Keratinocyte (primary cell): ENCODE measurements at regions not wholly inside any gene's neighbourhood (a gene's known extent, or its start where the extent isn't known, plus 50 kb on each side); places are given as distances from the start of the nearest gene placed in this dataset.

Source experiments
- DNase-seq: peaks from one replicate; pipeline ENCODE4 v3.0.0-alpha.2; 2011; ENCODE audit warnings: low read depth, missing footprints, low spot score
- FAIRE-seq: peaks from 2 replicates; lab custom pipeline; 2011; peaks lifted over from hg19 to GRCh38; lab: Jason Lieb, UNC
- H2AFZ ChIP-seq: 2 replicates; pipeline ENCODE4 v1.6.0; 2012; ENCODE audit warnings: low read length, control low read depth, inconsistent platforms; ENCODE audit not compliant: control insufficient read depth
- H3K27ac ChIP-seq: 2 replicates; pipeline ENCODE4 v1.5.1; 2011; ENCODE audit warnings: low read length; ENCODE audit not compliant: control insufficient read depth, insufficient read depth
- H3K27me3 ChIP-seq: 3 replicates; pipeline ENCODE4 v1.6.0; 2011; ENCODE audit warnings: low read length; ENCODE audit not compliant: control insufficient read depth, insufficient read depth; ENCODE audit errors: extremely low read depth
- H3K36me3 ChIP-seq, 2 experiments: 2 replicates in 1 of 2; 3 replicates in 1 of 2; pipeline ENCODE4 v1.5.1; 2011; ENCODE audit warnings: low read length in 2 of 2, mild to moderate bottlenecking in 1 of 2; ENCODE audit not compliant: control insufficient read depth in 2 of 2, insufficient read depth in 2 of 2; ENCODE audit errors: extremely low read depth in 1 of 2
- H3K4me1 ChIP-seq: 3 replicates; pipeline ENCODE4 v1.5.1; 2011; ENCODE audit warnings: low read length; ENCODE audit not compliant: control insufficient read depth, insufficient read depth; ENCODE audit errors: extremely low read depth
- H3K4me2 ChIP-seq: 3 replicates; pipeline ENCODE4 v1.6.0; 2011; ENCODE audit warnings: low read depth, low read length; ENCODE audit not compliant: control insufficient read depth, insufficient read depth; ENCODE audit errors: extremely low read depth
- H3K4me3 ChIP-seq, 3 experiments: fragments of 200-600 bp in 1 of 3; sonication (generic) in 1 of 3; 2 replicates in 2 of 3; 3 replicates in 1 of 3; pipeline ENCODE4 v1.5.1; 2011 to 2016; ENCODE audit warnings: low read length in 3 of 3, mild to moderate bottlenecking in 3 of 3, control low read depth in 2 of 3, inconsistent platforms in 1 of 3, low read depth in 1 of 3, mixed read lengths in 1 of 3, mixed run types in 1 of 3, moderate library complexity in 1 of 3; ENCODE audit not compliant: control insufficient read depth in 2 of 3, insufficient read depth in 2 of 3; ENCODE audit errors: extremely low read depth in 1 of 3
- H3K79me2 ChIP-seq: 2 replicates; pipeline ENCODE4 v1.6.0; 2012; ENCODE audit warnings: low read length; ENCODE audit not compliant: control insufficient read depth, insufficient read depth
- H3K9ac ChIP-seq: 3 replicates; pipeline ENCODE4 v1.6.0; 2011; ENCODE audit warnings: low read length; ENCODE audit not compliant: control insufficient read depth, insufficient read depth; ENCODE audit errors: extremely low read depth
- H3K9me1 ChIP-seq: 3 replicates; pipeline ENCODE4 v1.6.0; 2011; ENCODE audit warnings: low read length; ENCODE audit not compliant: control insufficient read depth, insufficient read depth; ENCODE audit errors: extremely low read depth
- H3K9me3 ChIP-seq: 2 replicates; pipeline ENCODE4 v1.5.1; 2012; ENCODE audit warnings: low read depth, low read length; ENCODE audit not compliant: control insufficient read depth
- H4K20me1 ChIP-seq: 3 replicates; pipeline ENCODE4 v1.6.0; 2011; ENCODE audit warnings: low read length; ENCODE audit not compliant: control insufficient read depth, insufficient read depth; ENCODE audit errors: extremely low read depth
- CTCF ChIP-seq, 3 experiments: IDR thresholded peaks in 1 of 3; conservative IDR thresholded peaks in 1 of 3; optimal IDR thresholded peaks in 1 of 3; 2 replicates in 2 of 3; 3 replicates in 1 of 3; pipeline versions ENCODE3 to v1.5.1; 2011; ENCODE audit warnings: low read length in 3 of 3, mild to moderate bottlenecking in 3 of 3, moderate library complexity in 2 of 3, control low read depth in 1 of 3, inconsistent platforms in 1 of 3; ENCODE audit not compliant: insufficient read depth in 2 of 3; ENCODE audit errors: extremely low read depth in 1 of 3
- EZH2 ChIP-seq: IDR thresholded peaks from one replicate; pipeline ENCODE4 v1.6.1; 2012; ENCODE audit warnings: inconsistent platforms, mild to moderate bottlenecking, low read length, moderate library complexity
- dilution Hi-C: fragments of 300-500 bp; cut with MboI; formaldehyde crosslinking; loops from one replicate; pipeline ENCODE4 v1.7.0; 2020; ENCODE audit warnings: low sequenced_read_pairs; ENCODE audit not compliant: extremely low pct_ligation_motif_present

GRCh38 chr9:100890321-100890720 is 138.2 kb upstream of the PLPPR1 start:
- dilution Hi-C loops: no loop called here

GRCh38 chr9:100911273-100911672 is 117.3 kb upstream of the PLPPR1 start:
- dilution Hi-C loops: no loop called here
- no peak overlapping the region for H3K27ac ChIP-seq
- H3K4me1 ChIP-seq: no peaks in the 10 kb centered on the region
- H3K9ac ChIP-seq: no peak overlapping the region
- H3K36me3 ChIP-seq: no peaks in the 10 kb centered on the region
- DNase-seq: no peak
- H3K9me3 ChIP-seq: no peaks in the 10 kb centered on the region
- no peak for FAIRE-seq
- no peak for TF ChIP-seq CTCF (optimal IDR thresholded peaks at IDR 0.05 in 1 of 3, IDR thresholded peaks at IDR 0.05 in 1 of 3, conservative IDR thresholded peaks at IDR 0.05 in 1 of 3; ENCODE audit: extremely low read depth in 1 of 3, insufficient read depth in 2 of 3, low read length in 3 of 3)
- no peak for TF ChIP-seq EZH2
- no peak overlapping the region for H2AFZ ChIP-seq
- no peak overlapping the region for H3K4me2 ChIP-seq
- no peaks in the 10 kb centered on the region for H3K9me1 ChIP-seq
- H3K4me3 ChIP-seq: no peak overlapping the region
- no peaks in the 10 kb centered on the region for H3K79me2 ChIP-seq
- no peaks in the 10 kb centered on the region for H4K20me1 ChIP-seq
- no peaks in the 10 kb centered on the region for H3K27me3 ChIP-seq

More at GRCh38 chr9:100890321-100890720, 138.2 kb upstream of the PLPPR1 start:
- FAIRE-seq (no peak), DNase-seq (no peak)
- no peak overlapping the region for H3K27ac ChIP-seq
- no peak overlapping the region for H3K4me2 ChIP-seq
- H3K79me2 ChIP-seq: no peaks in the 10 kb centered on the region
- no peaks in the 10 kb centered on the region for H4K20me1 ChIP-seq
- TF ChIP-seq CTCF (optimal IDR thresholded peaks at IDR 0.05 in 1 of 3, IDR thresholded peaks at IDR 0.05 in 1 of 3, conservative IDR thresholded peaks at IDR 0.05 in 1 of 3; ENCODE audit: extremely low read depth in 1 of 3, insufficient read depth in 2 of 3, low read length in 3 of 3) (no peak), EZH2 (no peak)
- no peaks in the 10 kb centered on the region for H3K27me3 ChIP-seq
- H3K4me3 ChIP-seq: no peak overlapping the region
- H3K9me1 ChIP-seq: no peaks in the 10 kb centered on the region
- no peaks in the 10 kb centered on the region for H3K9me3 ChIP-seq
- no peak overlapping the region for H3K9ac ChIP-seq
- H3K36me3 ChIP-seq: no peaks in the 10 kb centered on the region
- H2AFZ ChIP-seq: no peak overlapping the region
- H3K4me1 ChIP-seq: no peaks in the 10 kb centered on the region
